ENCODE measurements at regions not wholly inside any gene's neighbourhood (a gene's known extent, or its start where the extent isn't known, plus 50 kb on each side); places are given as distances from the start of the nearest gene placed in this dataset.

DNA sequence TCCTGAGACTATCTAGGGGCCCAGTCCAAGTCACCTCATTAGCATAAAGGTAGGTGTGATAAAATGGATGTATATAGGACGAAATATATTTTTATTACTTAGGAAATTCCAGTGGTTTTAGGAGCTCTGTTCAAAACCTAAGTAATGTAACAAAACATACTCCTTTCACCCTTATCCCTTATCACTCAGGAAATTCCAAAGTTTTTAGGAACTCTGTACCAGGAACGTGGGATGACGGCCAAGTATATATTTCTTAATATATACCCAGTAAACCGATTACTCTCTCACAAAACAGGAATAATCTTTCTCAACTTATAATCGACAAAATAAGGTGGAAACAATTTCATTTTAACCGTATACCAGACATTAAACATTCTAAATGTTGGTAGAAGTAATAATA, 195.7 kb downstream of the ZPLD1 start:
- TF ChIP-seq, protein P1, sequence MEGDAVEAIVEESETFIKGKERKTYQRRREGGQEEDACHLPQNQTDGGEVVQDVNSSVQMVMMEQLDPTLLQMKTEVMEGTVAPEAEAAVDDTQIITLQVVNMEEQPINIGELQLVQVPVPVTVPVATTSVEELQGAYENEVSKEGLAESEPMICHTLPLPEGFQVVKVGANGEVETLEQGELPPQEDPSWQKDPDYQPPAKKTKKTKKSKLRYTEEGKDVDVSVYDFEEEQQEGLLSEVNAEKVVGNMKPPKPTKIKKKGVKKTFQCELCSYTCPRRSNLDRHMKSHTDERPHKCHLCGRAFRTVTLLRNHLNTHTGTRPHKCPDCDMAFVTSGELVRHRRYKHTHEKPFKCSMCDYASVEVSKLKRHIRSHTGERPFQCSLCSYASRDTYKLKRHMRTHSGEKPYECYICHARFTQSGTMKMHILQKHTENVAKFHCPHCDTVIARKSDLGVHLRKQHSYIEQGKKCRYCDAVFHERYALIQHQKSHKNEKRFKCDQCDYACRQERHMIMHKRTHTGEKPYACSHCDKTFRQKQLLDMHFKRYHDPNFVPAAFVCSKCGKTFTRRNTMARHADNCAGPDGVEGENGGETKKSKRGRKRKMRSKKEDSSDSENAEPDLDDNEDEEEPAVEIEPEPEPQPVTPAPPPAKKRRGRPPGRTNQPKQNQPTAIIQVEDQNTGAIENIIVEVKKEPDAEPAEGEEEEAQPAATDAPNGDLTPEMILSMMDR (IDR thresholded peaks at IDR 0.05; ENCODE audit: partially characterized antibody, unreplicated experiment) = no peak
- peaks cover 2% of the 10 kb centered on the region for H3K9me3 Mint-ChIP-seq (ENCODE audit: unreplicated experiment)
- no peaks in the 10 kb centered on the region for H3K36me3 Mint-ChIP-seq (ENCODE audit: unreplicated experiment)
- peaks cover 9% of the 10 kb centered on the region for H3K4me1 Mint-ChIP-seq (ENCODE audit: low read depth, unreplicated experiment)
- no peak overlapping the region for H3K4me3 Mint-ChIP-seq (ENCODE audit: unreplicated experiment)
- no peak overlapping the region for H3K27ac Mint-ChIP-seq (ENCODE audit: unreplicated experiment)
- H3K27me3 Mint-ChIP-seq (ENCODE audit: unreplicated experiment) = no peaks in the 10 kb centered on the region
- no peak for DNase-seq

DNA sequence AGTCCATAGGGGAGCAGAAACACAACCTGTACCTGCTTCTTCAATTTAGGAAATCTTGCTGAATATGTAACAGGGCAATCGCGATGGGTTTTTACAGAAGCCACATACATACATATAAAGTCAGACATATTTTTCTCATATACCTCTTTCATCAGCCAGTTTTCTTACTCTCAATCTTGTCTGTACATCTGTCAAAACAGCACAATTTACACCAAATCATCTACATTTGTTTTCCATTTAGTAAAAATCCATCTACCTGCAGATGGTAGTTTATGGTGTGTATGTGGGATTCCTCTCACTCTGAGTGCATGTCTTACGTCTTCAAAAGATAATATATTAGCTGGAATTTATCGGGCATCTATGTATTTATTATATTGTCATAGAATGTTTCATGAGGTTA, 208.7 kb downstream of the ZPLD1 start:
- Mint-ChIP-seq H3K27me3 (ENCODE audit: unreplicated experiment) (no peaks in the 10 kb centered on the region), H3K4me3 (ENCODE audit: unreplicated experiment) (no peak overlapping the region), H3K27ac (ENCODE audit: unreplicated experiment) (no peak overlapping the region)

DNA sequence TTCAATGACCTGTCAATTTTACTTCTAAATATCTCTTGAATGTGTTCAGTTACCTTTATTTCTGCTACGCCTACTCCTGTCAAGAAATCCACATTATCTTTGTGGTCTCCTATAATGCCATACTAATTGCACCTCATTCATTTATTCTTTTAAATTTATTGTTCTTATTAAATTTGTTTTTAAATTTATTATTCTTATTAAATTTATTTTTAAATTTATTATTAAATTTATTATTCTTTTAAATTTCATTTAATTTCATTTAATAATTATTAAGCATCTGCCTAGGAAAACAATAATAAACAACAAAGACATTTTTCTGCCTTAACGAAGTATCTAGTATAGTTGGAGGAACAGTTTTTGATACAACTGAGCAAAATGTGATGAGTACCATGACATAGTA, 211.7 kb downstream of the ZPLD1 start:
- Mint-ChIP-seq H3K4me3 (ENCODE audit: unreplicated experiment) (no peak overlapping the region), H3K36me3 (ENCODE audit: unreplicated experiment) (peaks cover 4% of the 10 kb centered on the region), H3K27me3 (ENCODE audit: unreplicated experiment) (no peaks in the 10 kb centered on the region), H3K9me3 (ENCODE audit: unreplicated experiment) (no peaks in the 10 kb centered on the region), H3K27ac (ENCODE audit: unreplicated experiment) (no peak overlapping the region), H3K4me1 (ENCODE audit: low read depth, unreplicated experiment) (no peaks in the 10 kb centered on the region)
- TF ChIP-seq, protein P1 (IDR thresholded peaks at IDR 0.05; ENCODE audit: partially characterized antibody, unreplicated experiment) = no peak
- DNase-seq = no peak

More for the DNA sequence above, 208.7 kb downstream of the ZPLD1 start:
- H3K36me3 Mint-ChIP-seq (ENCODE audit: unreplicated experiment) = peaks cover 4% of the 10 kb centered on the region
- TF ChIP-seq, protein P1 (IDR thresholded peaks at IDR 0.05; ENCODE audit: partially characterized antibody, unreplicated experiment) = no peak
- no peaks in the 10 kb centered on the region for H3K4me1 Mint-ChIP-seq (ENCODE audit: low read depth, unreplicated experiment)
- peaks cover 1% of the 10 kb centered on the region for H3K9me3 Mint-ChIP-seq (ENCODE audit: unreplicated experiment)
- no peak for DNase-seq

DNA sequence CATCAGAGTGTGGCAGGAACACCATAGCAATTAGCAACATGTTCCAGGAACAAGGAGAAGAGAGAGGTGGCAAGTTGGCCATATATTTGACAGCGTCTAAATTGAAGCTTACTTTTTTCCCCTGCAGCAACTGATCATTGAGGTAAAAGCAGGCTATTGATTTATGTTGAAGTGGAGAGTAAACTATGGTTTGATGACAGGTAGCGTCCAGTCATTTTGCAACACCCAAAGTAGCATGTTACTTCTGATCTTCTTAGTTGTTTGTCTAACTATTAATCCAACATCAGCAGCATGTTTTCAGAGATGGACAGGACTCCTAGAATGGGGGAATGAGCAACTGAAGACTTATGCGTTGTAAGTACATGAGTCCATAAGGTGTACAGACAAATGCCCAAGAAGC, 225.8 kb downstream of the ZPLD1 start:
- no peak overlapping the region for H3K27ac Mint-ChIP-seq (ENCODE audit: unreplicated experiment)
- H3K36me3 Mint-ChIP-seq (ENCODE audit: unreplicated experiment) = peaks cover 6% of the 10 kb centered on the region
- DNase-seq = no peak
- peaks cover 1% of the 10 kb centered on the region for H3K27me3 Mint-ChIP-seq (ENCODE audit: unreplicated experiment)
- H3K9me3 Mint-ChIP-seq (ENCODE audit: unreplicated experiment) = no peaks in the 10 kb centered on the region
- TF ChIP-seq, protein P1 (IDR thresholded peaks at IDR 0.05; ENCODE audit: partially characterized antibody, unreplicated experiment) = no peak
- peaks cover 8% of the 10 kb centered on the region for H3K4me1 Mint-ChIP-seq (ENCODE audit: low read depth, unreplicated experiment)
- H3K4me3 Mint-ChIP-seq (ENCODE audit: unreplicated experiment) = no peak overlapping the region

DNA sequence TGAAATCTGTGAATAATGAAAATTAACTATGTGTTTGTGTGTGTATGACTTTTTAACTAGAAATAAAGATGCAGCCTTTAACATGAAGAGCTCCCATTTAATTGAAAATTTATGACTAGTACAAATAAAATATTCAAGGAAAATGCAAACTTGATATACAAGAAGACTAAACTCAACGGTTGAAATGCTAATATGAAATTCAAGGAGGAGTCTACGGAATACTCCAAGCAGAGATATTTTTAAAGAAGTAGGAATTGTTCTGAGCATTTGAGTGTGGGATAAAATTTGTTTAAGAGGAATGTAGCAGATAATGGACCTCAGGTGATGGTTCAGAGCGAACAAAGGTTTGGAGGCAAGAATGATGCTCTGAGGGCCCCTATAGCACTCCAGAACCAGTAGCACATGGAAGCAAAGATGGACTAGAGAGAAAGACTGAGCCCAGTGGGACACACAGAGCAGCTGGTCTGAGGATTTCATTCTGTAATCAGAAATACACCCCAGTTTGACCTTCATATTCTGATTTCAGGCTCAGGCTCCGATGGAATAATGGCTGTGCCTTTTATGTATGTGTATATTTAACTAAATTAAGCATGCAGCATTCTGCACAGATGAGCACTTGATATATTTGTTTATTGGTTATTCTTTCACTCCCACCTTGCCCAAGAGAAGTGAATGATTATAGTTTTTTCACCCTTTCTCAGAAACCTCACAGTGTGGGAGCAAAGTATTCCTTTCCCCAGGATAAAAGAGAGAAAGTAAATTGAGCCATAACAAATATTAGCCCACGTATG, 227.1 kb downstream of the ZPLD1 start:
- Mint-ChIP-seq H3K36me3 (ENCODE audit: unreplicated experiment) (peaks cover 6% of the 10 kb centered on the region), H3K9me3 (ENCODE audit: unreplicated experiment) (no peaks in the 10 kb centered on the region), H3K27ac (ENCODE audit: unreplicated experiment) (no peak overlapping the region), H3K4me3 (ENCODE audit: unreplicated experiment) (no peak overlapping the region), H3K27me3 (ENCODE audit: unreplicated experiment) (peaks cover 1% of the 10 kb centered on the region), H3K4me1 (ENCODE audit: low read depth, unreplicated experiment) (peaks cover 8% of the 10 kb centered on the region)
- TF ChIP-seq, protein P1 (IDR thresholded peaks at IDR 0.05; ENCODE audit: partially characterized antibody, unreplicated experiment) = no peak
- DNase-seq = no peak
